ENCODE measurements at regions not wholly inside any gene's neighbourhood (a gene's known extent, or its start where the extent isn't known, plus 50 kb on each side); places are given as distances from the start of the nearest gene placed in this dataset.

DNA sequence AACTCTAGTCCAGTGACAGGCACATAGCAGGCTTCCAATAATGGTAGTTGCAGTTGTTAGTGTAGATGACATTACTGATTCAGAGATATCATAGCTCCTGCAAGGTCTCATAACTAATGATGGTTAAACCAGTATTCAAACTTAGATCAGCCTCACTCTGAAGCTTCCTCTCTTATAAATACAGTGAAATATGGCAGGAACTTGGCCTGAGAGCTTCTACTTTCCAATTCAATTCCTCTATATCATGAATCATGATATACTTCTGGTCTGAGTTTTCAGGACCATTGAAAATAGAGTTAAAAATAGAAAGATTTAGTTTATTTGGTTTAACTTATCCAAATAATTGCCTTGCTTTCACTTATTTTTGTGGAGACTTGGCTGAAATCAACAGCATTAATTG, 167.5 kb upstream of the NOVA1 start:
- Histone ChIP-seq H3K36me3 (ENCODE audit: insufficient read depth, low read length) (no peaks in the 10 kb centered on the region), H3K27me3 (ENCODE audit: insufficient read depth, low read length) (no peaks in the 10 kb centered on the region), H2AFZ (ENCODE audit: low read length) (no peak overlapping the region), H3K4me2 (ENCODE audit: insufficient read depth, low read length) (no peak overlapping the region), H3K27ac (ENCODE audit: low read depth, low read length) (no peak overlapping the region), H3K79me2 (ENCODE audit: insufficient read depth, low read length) (no peaks in the 10 kb centered on the region), H4K20me1 (ENCODE audit: insufficient read depth, low read length) (no peaks in the 10 kb centered on the region), H3K4me3 (ENCODE audit: insufficient read depth, low read length) (no peak overlapping the region), H3K9me3 (ENCODE audit: low read depth, low read length) (peaks cover 2% of the 10 kb centered on the region), H3K4me1 (ENCODE audit: insufficient read depth, low read length) (no peaks in the 10 kb centered on the region)
- no peak for DNase-seq (ENCODE audit: insufficient read length, low spot score, missing footprints)
- TF ChIP-seq, protein P1, sequence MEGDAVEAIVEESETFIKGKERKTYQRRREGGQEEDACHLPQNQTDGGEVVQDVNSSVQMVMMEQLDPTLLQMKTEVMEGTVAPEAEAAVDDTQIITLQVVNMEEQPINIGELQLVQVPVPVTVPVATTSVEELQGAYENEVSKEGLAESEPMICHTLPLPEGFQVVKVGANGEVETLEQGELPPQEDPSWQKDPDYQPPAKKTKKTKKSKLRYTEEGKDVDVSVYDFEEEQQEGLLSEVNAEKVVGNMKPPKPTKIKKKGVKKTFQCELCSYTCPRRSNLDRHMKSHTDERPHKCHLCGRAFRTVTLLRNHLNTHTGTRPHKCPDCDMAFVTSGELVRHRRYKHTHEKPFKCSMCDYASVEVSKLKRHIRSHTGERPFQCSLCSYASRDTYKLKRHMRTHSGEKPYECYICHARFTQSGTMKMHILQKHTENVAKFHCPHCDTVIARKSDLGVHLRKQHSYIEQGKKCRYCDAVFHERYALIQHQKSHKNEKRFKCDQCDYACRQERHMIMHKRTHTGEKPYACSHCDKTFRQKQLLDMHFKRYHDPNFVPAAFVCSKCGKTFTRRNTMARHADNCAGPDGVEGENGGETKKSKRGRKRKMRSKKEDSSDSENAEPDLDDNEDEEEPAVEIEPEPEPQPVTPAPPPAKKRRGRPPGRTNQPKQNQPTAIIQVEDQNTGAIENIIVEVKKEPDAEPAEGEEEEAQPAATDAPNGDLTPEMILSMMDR (IDR thresholded peaks at IDR 0.05; ENCODE audit: extremely low read depth, low read depth, low read length), result no peak

DNA sequence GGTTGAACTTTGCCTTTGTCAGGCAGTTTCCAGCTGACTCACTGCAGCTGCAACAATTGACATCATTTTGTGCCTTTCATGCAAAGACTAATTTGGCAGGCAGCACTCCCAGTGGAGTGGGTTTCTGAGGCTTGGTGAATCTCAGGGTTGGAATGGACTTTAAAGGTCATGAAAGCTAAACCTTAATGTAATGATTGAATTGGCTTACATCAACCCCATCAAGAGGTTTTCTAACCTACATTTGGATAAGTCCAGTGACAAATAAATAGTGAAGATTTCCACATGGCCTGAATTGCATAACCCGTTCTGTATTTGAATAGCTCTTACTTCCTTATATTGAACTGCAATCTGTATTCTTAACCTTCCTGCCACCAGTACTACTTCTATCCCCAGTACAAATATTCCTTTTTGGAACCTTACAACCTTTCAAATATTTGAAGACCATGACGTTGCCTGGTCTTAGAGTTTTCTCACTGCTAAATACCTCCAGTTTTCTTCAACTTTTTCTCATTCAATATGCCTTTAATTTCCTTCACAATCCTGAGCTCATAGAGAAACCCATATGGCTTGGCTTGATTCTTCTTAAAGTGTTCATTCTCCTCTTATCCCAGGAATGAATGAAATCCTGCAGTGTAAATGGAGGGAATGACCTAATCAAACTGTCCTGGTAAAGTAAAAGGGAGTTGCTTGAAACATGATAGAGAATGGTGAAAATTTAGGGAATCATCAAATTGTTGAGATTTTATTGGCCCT, 168.1 kb upstream of the NOVA1 start:
- no peaks in the 10 kb centered on the region for H3K36me3 ChIP-seq (ENCODE audit: insufficient read depth, low read length)
- TF ChIP-seq, protein P1 (IDR thresholded peaks at IDR 0.05; ENCODE audit: extremely low read depth, low read depth, low read length), result no peak
- no peaks in the 10 kb centered on the region for H3K4me1 ChIP-seq (ENCODE audit: insufficient read depth, low read length)
- no peak overlapping the region for H2AFZ ChIP-seq (ENCODE audit: low read length)
- H3K4me2 ChIP-seq (ENCODE audit: insufficient read depth, low read length), result no peak overlapping the region
- no peaks in the 10 kb centered on the region for H3K27me3 ChIP-seq (ENCODE audit: insufficient read depth, low read length)
- no peaks in the 10 kb centered on the region for H4K20me1 ChIP-seq (ENCODE audit: insufficient read depth, low read length)
- no peaks in the 10 kb centered on the region for H3K79me2 ChIP-seq (ENCODE audit: insufficient read depth, low read length)
- no peak overlapping the region for H3K27ac ChIP-seq (ENCODE audit: low read depth, low read length)
- no peak for DNase-seq (ENCODE audit: insufficient read length, low spot score, missing footprints)
- peaks cover 2% of the 10 kb centered on the region for H3K9me3 ChIP-seq (ENCODE audit: low read depth, low read length)
- H3K4me3 ChIP-seq (ENCODE audit: insufficient read depth, low read length), result no peak overlapping the region

DNA sequence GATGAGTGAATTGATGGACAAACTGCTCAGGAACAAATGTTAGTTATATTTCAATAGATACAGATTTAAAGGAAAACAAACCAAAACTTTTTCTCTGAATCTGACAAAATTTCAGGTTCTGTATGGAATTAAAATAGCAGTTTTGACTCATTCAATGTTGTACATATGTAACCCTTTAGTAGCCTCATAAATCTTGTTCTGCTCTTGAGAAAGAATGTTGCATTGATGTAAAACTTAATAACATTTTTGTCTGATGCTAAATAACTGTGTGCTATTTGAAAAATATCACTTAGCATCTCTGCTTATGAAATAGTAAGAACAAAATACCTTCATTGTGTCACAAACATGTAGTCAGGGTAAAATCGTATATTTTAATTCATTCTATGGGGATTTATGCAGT, 168.9 kb upstream of the NOVA1 start:
- H2AFZ ChIP-seq (ENCODE audit: low read length), result no peak overlapping the region
- TF ChIP-seq, protein P1 (IDR thresholded peaks at IDR 0.05; ENCODE audit: extremely low read depth, low read depth, low read length), result no peak
- no peaks in the 10 kb centered on the region for H3K27me3 ChIP-seq (ENCODE audit: insufficient read depth, low read length)
- no peak for DNase-seq (ENCODE audit: insufficient read length, low spot score, missing footprints)
- no peaks in the 10 kb centered on the region for H3K9me3 ChIP-seq (ENCODE audit: low read depth, low read length)
- H3K27ac ChIP-seq (ENCODE audit: low read depth, low read length), result no peak overlapping the region
- H3K4me3 ChIP-seq (ENCODE audit: insufficient read depth, low read length), result no peak overlapping the region
- no peaks in the 10 kb centered on the region for H4K20me1 ChIP-seq (ENCODE audit: insufficient read depth, low read length)
- H3K79me2 ChIP-seq (ENCODE audit: insufficient read depth, low read length), result no peaks in the 10 kb centered on the region
- H3K36me3 ChIP-seq (ENCODE audit: insufficient read depth, low read length), result no peaks in the 10 kb centered on the region
- no peak overlapping the region for H3K4me2 ChIP-seq (ENCODE audit: insufficient read depth, low read length)
- H3K4me1 ChIP-seq (ENCODE audit: insufficient read depth, low read length), result no peaks in the 10 kb centered on the region

DNA sequence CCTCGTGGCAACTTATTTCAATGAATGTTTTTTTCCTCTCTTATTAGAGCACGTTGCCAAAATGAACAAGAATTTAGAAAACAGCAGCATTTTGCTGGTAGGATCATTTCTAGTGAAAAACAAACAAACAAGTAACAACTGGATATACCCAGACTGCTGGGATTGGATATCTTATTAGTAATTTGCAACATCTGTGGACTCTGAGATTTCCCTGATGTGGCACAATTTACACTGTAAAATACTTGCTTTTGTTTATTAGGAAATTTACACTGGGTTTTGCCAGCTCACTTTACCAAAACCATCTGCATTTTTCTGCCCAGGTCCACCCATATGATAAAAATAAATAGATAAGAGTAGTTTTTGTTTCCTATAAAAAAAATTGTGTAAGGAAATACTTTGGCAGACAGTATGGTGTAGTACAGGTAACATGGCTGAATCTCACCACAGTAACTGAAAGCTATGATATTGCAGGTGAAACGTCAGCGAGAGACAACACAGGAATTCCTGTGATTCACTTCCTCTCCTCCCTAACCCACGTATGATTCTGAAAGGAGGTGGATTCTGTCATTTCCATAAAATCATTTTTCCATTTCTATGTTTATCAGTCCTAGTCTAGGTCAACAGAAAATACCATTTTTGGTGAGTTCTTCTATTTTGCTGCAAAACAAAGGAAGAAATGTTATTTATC, 176.2 kb upstream of the NOVA1 start:
- Histone ChIP-seq H3K9me3 (ENCODE audit: low read depth, low read length) (no peaks in the 10 kb centered on the region), H3K79me2 (ENCODE audit: insufficient read depth, low read length) (no peaks in the 10 kb centered on the region), H3K36me3 (ENCODE audit: insufficient read depth, low read length) (no peaks in the 10 kb centered on the region), H3K4me2 (ENCODE audit: insufficient read depth, low read length) (no peak overlapping the region), H3K4me3 (ENCODE audit: insufficient read depth, low read length) (no peak overlapping the region), H3K27ac (ENCODE audit: low read depth, low read length) (no peak overlapping the region), H2AFZ (ENCODE audit: low read length) (no peak overlapping the region), H4K20me1 (ENCODE audit: insufficient read depth, low read length) (no peaks in the 10 kb centered on the region), H3K4me1 (ENCODE audit: insufficient read depth, low read length) (no peaks in the 10 kb centered on the region), H3K27me3 (ENCODE audit: insufficient read depth, low read length) (no peaks in the 10 kb centered on the region)
- TF ChIP-seq, protein P1 (IDR thresholded peaks at IDR 0.05; ENCODE audit: extremely low read depth, low read depth, low read length), result no peak
- no peak for DNase-seq (ENCODE audit: insufficient read length, low spot score, missing footprints)
